ENCODE measurements at regions not wholly inside any gene's neighbourhood (a gene's known extent, or its start where the extent isn't known, plus 50 kb on each side); places are given as distances from the start of the nearest gene placed in this dataset.

DNA sequence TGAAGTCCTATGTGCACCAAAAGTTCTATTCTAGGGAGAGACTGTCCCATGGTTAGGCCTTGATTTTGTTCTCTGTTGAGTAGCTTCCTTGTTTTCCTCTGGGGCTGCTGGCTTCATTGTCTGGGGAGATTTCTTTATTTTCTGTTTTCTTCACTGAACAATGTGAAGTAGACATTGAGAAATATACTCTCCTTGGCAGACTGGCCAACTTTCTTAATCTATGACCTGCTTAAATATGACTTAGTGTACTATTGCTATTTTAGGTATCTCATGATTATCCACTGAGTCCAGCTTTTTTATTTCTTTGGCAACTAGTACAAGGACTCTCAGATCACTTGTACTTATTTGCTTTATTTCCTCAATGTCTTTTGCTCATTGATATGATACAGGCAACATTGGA is 1594.6 kb downstream of the ARAP2 start:
- H3K18ac ChIP-seq (ENCODE audit: extremely low read depth, low read length): no peak overlapping the region
- no peak overlapping the region for H2AK5ac ChIP-seq (ENCODE audit: low read depth, low read length)
- H3K23ac ChIP-seq (ENCODE audit: insufficient read length): no peak overlapping the region
- no peaks in the 10 kb centered on the region for H3K4me1 ChIP-seq (replicated peaks in 1 of 4; ENCODE audit: control insufficient read depth in 3 of 4, insufficient read depth in 4 of 4, low read length in 3 of 4)
- no peaks in the 10 kb centered on the region for H3K23me2 ChIP-seq (ENCODE audit: low read depth, low read length)
- no peak overlapping the region for H4K5ac ChIP-seq (ENCODE audit: insufficient read length, low read depth, low read length)
- no peaks in the 10 kb centered on the region for H3K79me1 ChIP-seq (ENCODE audit: low read depth, low read length)
- no peak overlapping the region for H2BK5ac ChIP-seq (ENCODE audit: low read depth, low read length)
- CTCF ChIA-PET (ENCODE audit: partially characterized antibody): no interaction called here
- H3K4me2 ChIP-seq (ENCODE audit: insufficient read depth in 1 of 2, low read depth in 2 of 2, low read length in 2 of 2): no peak overlapping the region
- no peak overlapping the region for H3K27ac ChIP-seq (ENCODE audit: low read depth, low read length)
- no peaks in the 10 kb centered on the region for H3K79me2 ChIP-seq (ENCODE audit: control insufficient read depth in 1 of 2, insufficient read depth in 2 of 2, low read length in 2 of 2)
- H3K9me3 ChIP-seq (ENCODE audit: insufficient read depth in 2 of 2, low read depth in 1 of 2, low read length in 1 of 2): no peaks in the 10 kb centered on the region
- no peak overlapping the region for H4K8ac ChIP-seq (ENCODE audit: extremely low read depth, insufficient read depth, low read length)
- H2BK15ac ChIP-seq (ENCODE audit: low read length): no peak overlapping the region
- no peaks in the 10 kb centered on the region for H3K36me3 ChIP-seq (ENCODE audit: control insufficient read depth in 2 of 4, insufficient read depth in 4 of 4, low read length in 3 of 4)
- no peak overlapping the region for H3K9ac ChIP-seq (replicated peaks in 1 of 4; ENCODE audit: extremely low read depth in 1 of 4, low read depth in 3 of 4, low read length in 3 of 4)
- no peak overlapping the region for H3K14ac ChIP-seq (ENCODE audit: insufficient read length)
- H2BK120ac ChIP-seq (replicated peaks; ENCODE audit: low read depth, low read length): no peak overlapping the region
- no peak overlapping the region for H3K4ac ChIP-seq (replicated peaks; ENCODE audit: insufficient read length, low read depth, low read length)
- H2BK12ac ChIP-seq (ENCODE audit: low read depth, low read length): no peak overlapping the region
- POLR2A ChIA-PET (ENCODE audit: partially characterized antibody): no interaction called here
- H4K20me1 ChIP-seq (replicated peaks in 1 of 2; ENCODE audit: control insufficient read depth in 1 of 2, insufficient read depth in 2 of 2, low read length in 2 of 2): no peaks in the 10 kb centered on the region
- H2BK20ac ChIP-seq (ENCODE audit: low read length): no peak overlapping the region
- H3K56ac ChIP-seq (replicated peaks; ENCODE audit: insufficient read length, low read depth, low read length): no peak overlapping the region
- DNase-seq (ENCODE audit: low read depth in 1 of 2, low spot score in 2 of 2) (no peak), FAIRE-seq (no peak)
- H2AFZ ChIP-seq (ENCODE audit: low read length): no peak overlapping the region
- no peak for TF ChIP-seq KDM4A (IDR thresholded peaks at IDR 0.05; ENCODE audit: low read depth, low read length, severe bottlenecking)
- no peak for TF ChIP-seq EP300 (IDR thresholded peaks at IDR 0.05; ENCODE audit: borderline replicate concordance in 1 of 2, low read depth in 2 of 2, low read length in 2 of 2)
- no peak for TF ChIP-seq SP4 (IDR thresholded peaks at IDR 0.05; ENCODE audit: low read length)
- TF ChIP-seq TAF7 (optimal IDR thresholded peaks at IDR 0.05; ENCODE audit: borderline replicate concordance, low read depth, low read length): no peak
- TF ChIP-seq PHF8 (conservative IDR thresholded peaks at IDR 0.05; ENCODE audit: low read depth, low read length): no peak
- TF ChIP-seq POU5F1 (IDR thresholded peaks at IDR 0.05; ENCODE audit: low read depth, low read length): no peak
- no peak for TF ChIP-seq POLR2AphosphoS5 (IDR thresholded peaks at IDR 0.05; ENCODE audit: low read depth, low read length)
- TF ChIP-seq BCL11A (IDR thresholded peaks at IDR 0.05; ENCODE audit: low read depth in 2 of 2, low read length in 2 of 2): no peak
- no peak for TF ChIP-seq TCF12 (IDR thresholded peaks at IDR 0.05; ENCODE audit: low read depth, low read length)
- TF ChIP-seq, protein P1, sequence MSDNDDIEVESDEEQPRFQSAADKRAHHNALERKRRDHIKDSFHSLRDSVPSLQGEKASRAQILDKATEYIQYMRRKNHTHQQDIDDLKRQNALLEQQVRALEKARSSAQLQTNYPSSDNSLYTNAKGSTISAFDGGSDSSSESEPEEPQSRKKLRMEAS (IDR thresholded peaks at IDR 0.05): no peak
- no peak overlapping the region for H4K91ac ChIP-seq (replicated peaks; ENCODE audit: insufficient read length, low read length)
- no peak overlapping the region for H3K4me3 ChIP-seq (ENCODE audit: extremely low read depth in 1 of 4, insufficient read depth in 2 of 4, low read depth in 3 of 4, low read length in 4 of 4)
- no peaks in the 10 kb centered on the region for H3K27me3 ChIP-seq (replicated peaks in 1 of 4; ENCODE audit: control insufficient read depth in 3 of 4, extremely low read depth in 1 of 4, insufficient read depth in 3 of 4, low read length in 3 of 4)
